HL-60/S4 (cell line): ENCODE measurements at regions not wholly inside any gene's neighbourhood (a gene's known extent, or its start where the extent isn't known, plus 50 kb on each side); places are given as distances from the start of the nearest gene placed in this dataset.

Experiments
- in situ Hi-C: fragments of 300-500 bp; cut with MboI; formaldehyde crosslinking; loops from 2 replicates; pipeline ENCODE4 v1.14.3; 2022; ENCODE audit warnings: low sequenced_read_pairs

DNA sequence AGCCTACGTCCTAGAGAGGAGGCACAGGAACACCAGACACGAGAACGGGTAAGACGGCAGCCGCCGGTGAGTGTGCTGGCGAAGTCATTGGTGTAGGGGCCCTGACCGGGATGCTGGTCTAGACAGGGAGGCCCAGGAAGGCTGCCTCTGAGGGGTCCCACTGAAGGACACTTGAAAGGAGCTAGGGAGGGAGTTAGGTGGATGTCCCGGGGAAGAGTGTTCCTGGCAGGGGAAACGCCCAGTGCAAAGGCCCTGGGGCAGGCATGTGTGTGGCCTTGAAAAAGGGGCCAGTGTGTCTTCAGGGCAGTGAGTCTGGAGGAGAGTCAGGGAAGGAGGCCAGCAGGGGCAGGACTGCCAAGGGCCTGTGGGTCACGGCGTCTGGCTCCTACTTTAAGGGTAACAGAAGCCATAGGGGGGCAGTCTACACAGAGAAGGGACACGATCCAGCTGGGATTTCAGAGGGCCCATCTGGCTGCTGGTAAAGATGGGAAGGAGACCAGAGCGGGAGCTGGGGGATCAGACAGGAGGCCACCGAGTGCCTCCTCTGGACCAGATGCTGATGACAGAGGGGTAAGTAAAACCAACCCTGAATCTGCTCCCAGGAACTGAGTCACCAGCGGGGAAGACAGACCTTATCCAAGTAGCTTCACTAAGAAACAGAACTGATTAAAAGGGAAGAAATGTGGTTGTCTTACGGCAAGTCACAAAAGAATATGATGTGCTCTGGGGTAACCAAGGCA, 115.9 kb downstream of the LITAF start:
- in situ Hi-C loops = no loop called here

DNA sequence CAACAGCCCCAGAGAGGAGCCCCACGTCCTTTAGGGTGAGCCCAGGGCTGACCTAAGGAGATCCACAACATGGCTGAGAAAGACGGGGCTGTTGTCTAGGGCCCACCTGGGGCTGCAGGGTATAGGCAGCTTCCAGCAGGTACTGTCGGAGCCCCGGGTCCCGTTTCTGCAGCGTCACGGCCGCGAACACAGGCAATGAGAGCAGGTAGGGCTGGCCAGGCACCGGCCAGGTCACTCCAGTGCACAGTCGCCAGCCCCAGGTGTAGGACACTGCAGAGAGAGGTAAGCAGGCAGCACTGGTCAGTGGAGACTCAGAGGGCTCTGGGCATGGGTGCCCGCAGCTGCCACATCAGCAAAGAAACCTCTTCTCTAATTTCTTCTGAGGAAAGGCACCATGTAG, 115.2 kb downstream of the LITAF start:
- in situ Hi-C loops = no loop called here

DNA sequence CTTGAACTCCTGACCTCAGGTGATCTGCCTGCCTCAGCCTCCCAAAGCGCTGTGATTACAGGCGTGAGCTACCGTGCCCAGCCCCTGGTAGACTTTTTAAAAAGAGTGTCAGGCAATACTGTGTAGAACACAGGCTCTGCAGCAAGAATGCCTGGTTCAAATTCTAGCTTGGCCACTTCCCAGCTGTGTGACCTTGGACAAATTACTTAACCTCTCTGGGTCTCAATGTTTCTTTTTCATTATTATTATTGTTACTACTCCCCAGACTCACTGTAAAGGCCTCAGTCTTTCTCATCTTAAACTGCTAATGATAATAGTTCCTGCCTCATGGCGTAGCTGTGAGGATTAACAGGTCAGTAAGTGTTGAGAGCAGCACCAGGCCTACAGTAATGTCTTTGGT, 114.3 kb downstream of the LITAF start:
- in situ Hi-C loops = no loop called here

DNA sequence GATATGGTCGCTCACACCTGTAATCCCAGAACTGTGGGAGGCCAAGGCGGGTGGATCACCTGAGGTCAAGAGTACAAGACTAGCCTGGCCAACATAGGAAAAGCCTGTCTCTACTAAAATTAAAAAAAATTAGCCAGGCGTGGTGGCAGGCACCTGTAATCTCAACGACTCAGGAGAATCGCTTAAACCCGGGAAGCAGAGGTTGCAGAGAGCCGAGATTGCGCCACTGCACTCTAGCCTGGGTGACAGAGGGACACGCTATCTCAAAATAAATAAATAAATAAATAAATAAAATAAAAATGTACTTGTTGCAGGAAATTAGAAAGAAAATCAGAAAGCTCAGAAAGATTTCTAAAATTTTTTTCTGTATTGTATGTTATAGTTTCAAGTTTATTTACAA, 113.9 kb downstream of the LITAF start:
- in situ Hi-C loops = no loop called here

DNA sequence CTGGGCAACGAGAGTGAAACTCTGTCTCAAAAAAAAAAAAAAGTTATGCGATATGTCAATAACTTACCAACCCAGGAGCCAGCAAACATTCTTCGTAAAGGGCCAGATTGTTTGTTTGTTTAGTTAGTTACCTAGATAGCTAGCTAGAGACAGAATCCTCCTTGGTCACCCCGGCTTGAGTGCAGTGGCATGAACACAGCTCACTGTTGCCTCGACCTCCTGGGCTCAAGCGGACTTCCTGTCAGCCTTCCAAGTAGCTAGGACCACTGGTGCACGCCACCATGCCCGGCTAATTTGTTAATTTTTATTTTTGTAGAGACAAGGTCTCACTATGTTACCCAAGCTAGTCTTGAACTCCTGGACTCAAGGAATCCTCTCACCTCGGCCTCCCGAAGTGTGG, 113.0 kb downstream of the LITAF start:
- in situ Hi-C loops = no loop called here

DNA sequence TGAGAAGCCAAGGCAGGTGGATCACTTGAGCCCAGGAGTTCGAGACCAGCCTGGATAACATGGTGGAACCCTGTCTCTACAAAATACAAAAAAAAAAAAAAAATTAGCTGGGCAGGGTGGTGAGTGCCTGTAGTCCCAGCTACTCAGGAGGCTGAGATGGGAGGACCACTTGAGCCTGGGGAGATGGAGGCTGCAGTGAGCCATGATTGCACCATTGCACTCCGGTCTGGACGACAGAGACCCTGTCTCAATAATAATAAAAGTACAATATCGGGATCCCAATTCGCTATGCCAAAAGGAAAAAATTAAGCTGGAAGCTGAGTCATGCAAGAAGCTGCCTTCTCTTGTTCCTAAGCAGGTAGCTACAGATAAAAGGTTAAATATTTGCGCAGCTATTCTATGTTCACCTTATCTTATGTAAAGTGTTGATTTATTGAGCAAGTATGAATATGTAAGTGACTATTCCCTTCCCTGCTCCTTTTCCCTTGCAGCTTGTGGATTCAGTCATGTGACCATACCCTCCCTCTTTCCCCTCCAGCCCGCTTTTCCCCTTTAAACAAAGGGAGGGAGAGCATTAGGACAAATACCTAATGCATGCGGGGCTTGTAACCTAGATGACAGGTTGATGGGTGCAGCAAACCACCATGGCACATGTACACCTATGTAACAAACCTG, 112.0 kb downstream of the LITAF start:
- in situ Hi-C loops = no loop called here

DNA sequence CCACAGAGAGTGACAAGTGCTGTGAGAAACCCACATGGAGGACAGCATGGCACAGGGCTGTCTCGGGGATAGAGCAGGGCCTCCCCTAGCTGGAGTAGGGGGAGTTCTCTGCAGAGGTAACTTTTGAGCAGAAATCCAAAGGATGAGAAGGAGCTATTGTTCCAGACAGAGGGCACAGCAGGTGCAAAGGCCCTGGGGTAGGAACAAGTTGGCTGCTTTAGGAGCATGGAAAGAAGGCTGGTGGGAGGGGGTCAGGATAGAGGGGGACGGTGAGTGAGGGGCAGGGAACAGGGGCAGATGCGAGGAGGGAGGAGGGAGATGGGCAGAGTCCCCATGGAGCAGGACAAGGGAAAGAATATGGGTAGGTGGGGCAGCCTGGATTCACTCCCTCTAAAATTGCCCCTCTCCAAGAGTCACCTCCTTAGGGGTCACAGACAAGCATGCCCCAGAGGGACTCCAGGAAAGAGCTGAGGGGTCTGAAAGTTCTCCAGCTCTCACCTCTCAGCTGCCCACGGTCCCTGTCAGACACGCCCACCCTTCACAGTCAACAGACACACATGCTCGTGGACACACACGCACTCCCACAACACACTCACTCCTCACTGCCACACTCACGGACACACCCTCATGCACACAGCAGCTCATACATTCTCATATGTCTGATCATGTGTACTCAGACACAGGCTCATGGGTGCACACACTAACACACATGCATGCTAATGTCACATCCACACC, 110.7 kb downstream of the LITAF start:
- in situ Hi-C loops = no loop called here

DNA sequence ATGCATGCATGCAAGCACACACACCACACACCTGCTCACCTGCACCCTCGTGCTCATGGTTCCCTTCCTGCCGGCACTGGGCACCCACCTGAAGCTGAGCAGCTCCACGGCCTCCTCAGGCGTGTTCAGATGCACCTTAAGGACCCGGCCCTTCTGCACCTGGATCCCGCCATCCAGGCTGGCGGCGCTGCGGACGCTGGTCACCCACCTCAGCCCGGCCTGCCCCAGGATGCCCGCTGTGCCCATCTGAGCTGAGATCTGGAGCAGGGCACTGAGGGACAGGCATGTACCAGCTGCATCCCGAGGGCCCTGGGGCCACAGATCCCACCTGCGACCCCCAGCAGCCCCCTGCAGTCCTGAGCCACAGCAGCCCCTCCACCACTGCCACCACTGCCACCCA, 110.0 kb downstream of the LITAF start:
- in situ Hi-C loops = no loop called here

DNA sequence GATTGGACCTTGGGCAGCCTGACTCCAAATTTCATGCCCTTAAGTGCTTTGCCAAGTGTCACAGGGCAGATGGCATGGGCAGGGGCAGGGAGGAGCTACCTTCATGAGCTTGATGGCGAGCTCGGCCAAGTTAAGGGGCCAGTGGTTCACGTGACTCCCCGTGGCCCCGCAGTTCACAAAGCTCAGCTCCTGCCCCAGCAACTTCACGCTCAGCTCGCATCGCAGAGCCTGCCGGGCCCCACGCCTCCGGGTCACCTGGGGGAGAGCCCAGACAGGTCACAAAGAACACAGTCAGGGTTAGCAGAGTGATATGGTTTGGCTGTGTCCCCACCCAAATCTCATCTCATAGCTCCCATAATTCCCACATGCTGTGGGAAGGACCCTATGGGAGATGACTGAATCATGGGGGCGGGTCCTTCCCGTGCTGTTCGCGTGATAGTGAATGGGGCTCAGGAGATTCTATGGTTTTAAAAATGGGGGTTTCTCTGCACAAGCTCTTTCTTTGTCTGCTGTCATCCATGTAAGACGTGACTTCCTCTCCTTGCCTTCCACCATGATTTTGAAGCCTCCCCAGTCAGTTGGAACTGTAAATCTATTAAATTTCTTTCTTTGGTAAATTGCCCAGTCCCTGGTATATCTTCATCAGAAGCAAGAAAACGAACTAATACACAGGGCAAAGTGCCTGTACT, 108.1 kb downstream of the LITAF start:
- in situ Hi-C loops = no loop called here

DNA sequence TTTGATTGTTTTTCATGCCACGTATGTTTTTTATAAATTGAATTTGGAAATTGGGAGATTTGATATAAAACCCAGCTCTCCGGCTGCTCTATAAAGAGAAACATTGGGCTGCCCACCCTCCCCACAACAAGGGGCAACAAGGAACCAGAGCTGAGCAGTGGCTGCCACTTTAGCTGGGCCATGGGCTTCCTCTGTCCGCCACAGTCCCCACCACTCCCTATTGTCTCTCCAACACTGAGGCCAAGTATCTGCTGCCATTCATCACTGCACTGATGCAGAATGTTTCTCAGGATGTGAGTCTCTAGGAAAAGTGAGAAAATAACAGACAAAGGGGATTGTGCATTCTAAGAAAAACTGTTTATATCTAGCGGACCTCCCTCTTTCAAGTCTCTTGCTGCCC, 106.8 kb downstream of the LITAF start:
- in situ Hi-C loops = no loop called here

DNA sequence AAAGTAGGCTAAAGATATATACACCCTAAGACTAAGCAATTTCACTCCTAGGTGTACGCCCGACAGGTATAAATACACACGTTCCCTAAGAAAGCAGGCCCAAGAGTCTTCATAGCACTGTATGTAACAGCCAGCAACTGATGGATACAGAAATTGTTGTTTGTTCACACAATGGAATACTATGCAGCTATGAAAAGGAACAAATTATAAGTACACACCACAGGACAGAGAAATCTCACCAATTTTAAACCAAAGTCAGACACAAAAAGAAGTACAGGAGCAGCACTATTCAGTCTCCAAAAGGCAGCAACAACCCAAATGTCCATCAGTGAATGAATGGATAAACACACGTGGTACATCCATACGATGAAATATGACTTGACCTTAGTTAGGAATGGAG, 106.1 kb downstream of the LITAF start:
- in situ Hi-C loops = no loop called here

DNA sequence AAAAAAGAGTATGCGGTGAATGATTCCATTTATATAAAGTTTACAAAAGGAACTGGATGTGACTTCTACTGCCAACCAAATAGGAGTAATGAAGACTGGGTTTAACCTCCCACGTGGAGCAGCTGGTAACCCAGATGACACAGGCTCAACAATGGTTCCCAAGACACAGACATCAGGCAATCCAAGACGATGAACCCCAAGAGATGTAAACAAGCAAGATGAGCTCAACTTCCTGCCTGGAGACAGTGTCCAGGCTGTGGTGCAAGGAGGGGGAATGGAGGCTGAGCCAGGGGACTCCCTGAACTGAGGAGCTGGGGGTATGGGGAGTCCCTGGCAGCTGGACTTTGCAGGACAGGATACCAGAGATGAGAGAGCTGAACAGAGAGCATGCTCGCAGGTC, 104.7 kb downstream of the LITAF start:
- in situ Hi-C loops = no loop called here

DNA sequence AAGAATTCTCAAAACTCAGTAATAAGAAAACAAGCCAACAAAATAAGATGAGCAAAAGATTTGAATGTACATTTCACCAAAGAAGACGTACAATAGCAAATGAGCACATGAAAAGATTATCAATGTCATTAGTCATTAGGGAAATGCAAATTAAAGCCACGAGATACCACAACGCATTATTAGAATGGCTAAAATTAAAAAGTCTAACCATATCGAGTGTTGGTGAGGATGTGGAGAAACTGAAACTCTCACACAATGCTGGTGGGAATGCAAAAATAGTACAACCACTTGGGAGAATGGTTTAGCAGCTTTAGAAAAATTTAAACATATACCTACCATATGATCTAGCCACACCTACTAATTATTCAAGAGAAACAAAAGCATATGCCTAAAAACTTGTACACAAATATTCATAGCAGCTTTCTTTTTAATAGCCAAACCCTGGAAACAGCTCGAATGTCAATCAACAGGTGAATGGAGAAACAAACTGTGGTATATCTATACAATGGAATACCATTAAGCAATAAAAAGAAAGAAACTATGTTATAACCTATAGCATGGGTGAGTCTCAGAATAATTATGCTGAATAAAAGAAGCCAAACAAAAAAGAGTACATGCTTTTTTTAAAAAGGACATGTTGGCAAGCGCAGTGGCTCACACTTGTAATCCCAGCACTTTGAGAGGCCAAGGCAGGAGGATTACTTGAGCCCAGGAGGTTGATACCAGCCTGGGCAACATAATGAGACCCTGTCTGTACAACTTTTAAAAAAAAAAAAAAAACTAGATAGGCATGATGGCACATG, 103.6 kb downstream of the LITAF start:
- in situ Hi-C loops = no loop called here

DNA sequence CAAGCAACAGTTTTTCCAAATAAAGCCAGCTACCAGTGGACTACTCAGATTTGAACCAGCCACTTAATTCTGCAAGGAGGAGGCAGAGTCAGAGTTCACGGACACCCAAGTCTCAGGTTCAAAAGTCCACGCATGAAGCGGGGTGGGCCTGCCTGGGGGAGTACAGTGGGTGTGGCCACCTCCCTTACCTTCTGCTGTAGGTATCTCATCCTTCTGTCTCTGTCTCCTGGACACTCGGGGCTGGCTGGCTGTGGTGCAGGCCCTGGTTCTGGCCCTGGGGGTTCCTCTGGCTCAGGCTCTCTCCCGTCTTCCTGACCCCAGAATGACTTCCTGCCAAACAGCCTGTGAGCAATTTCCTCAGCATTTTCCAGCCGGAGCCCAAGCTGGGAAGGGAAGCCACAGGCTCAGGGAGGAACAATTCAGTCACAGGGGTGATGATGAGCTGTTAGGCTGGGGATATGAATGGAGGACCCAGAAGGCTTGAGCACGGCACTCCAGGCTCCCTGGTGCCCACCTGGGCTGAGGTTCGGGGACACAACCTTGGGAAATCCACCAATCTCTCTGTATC, 101.9 kb downstream of the LITAF start:
- in situ Hi-C loops = no loop called here

DNA sequence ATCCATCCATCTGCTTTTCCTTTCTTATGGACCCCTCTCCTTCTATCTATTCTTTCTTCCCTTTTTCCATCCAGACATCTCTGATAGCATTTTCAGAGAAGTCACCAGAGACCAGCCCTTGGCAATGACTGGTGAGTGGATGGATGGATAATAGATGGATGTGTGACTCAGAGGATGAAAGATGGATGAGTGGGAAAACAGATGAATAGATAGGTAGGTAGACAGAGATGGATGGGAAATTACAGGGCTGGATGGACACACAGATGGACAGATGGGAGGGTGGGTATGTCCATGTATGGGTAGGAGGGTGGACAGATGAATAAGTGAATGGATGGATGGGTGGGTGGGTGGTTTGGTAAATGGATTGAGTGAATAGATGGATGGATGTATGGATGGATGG, 101.0 kb downstream of the LITAF start:
- in situ Hi-C loops = no loop called here

DNA sequence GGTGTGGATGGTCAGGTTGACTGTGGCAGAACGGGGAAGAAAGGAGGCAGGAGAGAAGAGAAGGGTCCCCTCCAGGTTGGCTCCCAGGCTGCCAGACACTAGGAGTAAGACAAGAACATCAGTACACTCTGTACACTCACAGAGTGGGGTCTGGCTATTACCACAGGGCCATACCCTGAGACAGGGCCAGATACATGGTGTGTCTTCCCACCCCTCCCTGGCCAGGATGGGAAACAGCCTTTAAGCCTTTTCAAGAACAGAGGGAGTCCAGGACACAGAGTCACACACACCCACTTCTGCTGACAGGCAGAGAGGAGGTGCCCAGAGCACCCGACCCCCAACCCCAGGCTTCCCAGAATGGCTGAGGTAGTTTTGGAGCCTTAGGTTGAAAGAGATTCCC, 99.4 kb downstream of the LITAF start:
- in situ Hi-C loops = no loop called here

DNA sequence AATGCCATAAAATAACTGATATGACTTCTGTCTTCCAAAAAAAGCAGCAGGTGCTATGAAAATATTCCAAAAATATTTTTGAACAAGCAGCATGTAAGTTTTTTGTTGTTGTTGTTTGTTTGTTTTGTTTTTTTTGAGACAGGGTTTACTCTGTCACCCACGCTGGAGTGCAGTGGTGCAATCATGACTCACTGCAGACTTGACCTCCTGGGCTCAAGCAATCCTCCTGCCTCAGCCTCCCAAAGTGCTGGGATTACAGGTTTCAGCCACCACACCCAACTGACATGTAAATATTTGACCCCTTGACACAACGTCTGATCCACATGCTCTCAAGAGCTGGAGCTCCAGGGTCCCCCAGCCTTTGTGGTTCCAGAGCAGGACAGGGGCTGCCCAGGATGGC, 98.4 kb downstream of the LITAF start:
- in situ Hi-C loops = no loop called here

DNA sequence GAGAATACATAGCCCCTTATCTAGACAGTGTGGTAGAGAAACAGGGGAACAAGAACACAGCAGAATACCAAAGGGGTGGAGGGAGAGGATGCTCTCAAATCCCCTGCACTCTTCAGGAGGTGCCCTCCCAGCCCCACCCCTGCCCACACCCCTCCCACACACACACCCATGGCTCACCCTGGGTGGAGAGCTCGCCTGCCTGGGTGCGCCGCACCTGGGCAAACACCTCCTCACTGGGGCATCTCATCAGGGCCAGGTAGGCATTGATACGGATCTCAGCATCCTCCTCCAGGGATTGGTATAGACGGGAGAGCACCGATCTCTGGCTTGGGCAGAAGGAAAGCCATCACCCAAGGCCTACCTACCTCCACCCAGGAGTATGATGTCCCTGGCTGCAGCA, 95.2 kb downstream of the LITAF start:
- in situ Hi-C loops = no loop called here

DNA sequence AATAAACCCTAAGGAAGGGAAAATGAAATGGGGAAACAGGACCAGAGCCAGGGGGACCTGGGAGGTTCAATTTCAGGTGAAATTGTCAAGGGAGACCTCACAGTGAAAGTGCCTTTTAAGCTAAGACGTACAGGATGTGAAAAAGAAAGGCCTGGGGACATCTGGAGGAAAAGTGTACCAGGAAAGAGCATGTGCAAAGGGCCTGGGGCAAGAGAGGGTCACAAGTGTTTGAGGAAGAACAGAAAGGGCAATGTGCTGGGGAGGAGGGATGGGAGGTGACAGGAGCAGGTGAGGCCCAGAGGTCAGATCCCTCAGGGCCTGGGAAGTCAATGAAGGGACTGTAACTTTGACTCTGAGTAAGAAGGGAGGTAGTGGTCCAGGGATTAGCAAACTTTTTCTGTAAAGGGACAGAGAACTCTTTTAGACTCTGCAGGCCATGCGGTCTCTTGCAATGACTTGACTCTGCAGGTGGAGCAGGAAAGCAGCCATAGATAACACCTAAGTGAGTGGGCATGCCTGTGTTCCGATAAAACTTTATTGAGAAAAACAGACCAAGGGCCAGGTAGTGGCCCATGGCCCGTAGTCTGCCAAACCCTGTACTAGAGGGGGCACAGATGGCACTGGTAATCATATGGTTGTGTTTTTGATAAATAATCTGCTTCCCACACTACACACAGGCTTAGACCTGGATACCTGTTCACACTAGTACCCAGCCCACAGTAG, 93.8 kb downstream of the LITAF start:
- in situ Hi-C loops = no loop called here

DNA sequence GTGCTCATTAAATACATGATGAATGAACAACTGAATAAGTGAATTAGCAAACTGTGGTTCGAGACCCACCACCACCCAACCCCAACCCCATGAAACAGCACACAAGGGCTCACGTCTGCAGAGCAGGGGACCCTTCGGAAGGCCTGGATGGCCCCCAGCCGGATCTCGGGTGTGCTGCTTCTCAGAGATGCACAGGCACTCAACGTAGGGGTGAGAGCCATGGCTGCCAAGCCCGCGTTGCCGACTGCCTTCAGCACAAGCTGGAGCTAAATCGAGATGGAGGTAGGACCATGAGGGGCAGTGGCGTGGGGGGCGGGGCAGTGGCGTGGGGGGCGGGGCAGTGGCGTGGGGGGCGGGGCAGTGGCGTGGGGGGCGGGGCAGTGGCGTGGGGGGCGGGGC, 93.2 kb downstream of the LITAF start:
- in situ Hi-C loops = no loop called here
